ENCODE measurements at regions not wholly inside any gene's neighbourhood (a gene's known extent, or its start where the extent isn't known, plus 50 kb on each side); places are given as distances from the start of the nearest gene placed in this dataset.

GRCh38 chr13:72286421-72286820 lies 419.4 kb upstream of the DACH1 start:
- DNase-seq (ENCODE audit: low read depth, low spot score) (no peak), ATAC-seq (no peak)
- BruUV-seq (replicated peaks) = no TSS peak
- Histone ChIP-seq H3K4me1 (ENCODE audit: control insufficient read depth in 1 of 2, insufficient read depth in 2 of 2, low read length in 2 of 2) (peaks cover 0 to 13% of the 10 kb centered on the region in 2 experiments; a peak in 2 of 4 replicates), H3K27ac (ENCODE audit: low read depth, low read length) (no peak overlapping the region), H3K36me3 (ENCODE audit: control insufficient read depth in 1 of 2, insufficient read depth in 2 of 2, low read length in 2 of 2) (no peaks in the 10 kb centered on the region), H3K9ac (ENCODE audit: low read length) (no peak overlapping the region), H3K9me3 (ENCODE audit: control insufficient read depth in 1 of 2, insufficient read depth in 1 of 2, low read depth in 1 of 2, low read length in 2 of 2) (no peaks in the 10 kb centered on the region), H3K4me2 (ENCODE audit: low read length) (no peak overlapping the region), H2AFZ (ENCODE audit: low read depth, low read length, poor library complexity, severe bottlenecking) (no peak overlapping the region), H3K27me3 (ENCODE audit: insufficient read depth, low read length) (no peaks in the 10 kb centered on the region), H3K79me2 (ENCODE audit: insufficient read depth, low read length) (no peaks in the 10 kb centered on the region), H4K20me1 (ENCODE audit: insufficient read depth) (no peaks in the 10 kb centered on the region), H3K9me2 (ENCODE audit: insufficient read depth) (no peaks in the 10 kb centered on the region), H3K4me3 (replicated peaks in 1 of 2; ENCODE audit: low read depth in 1 of 2, low read length in 2 of 2) (no peak overlapping the region)
- RAD21 ChIA-PET (ENCODE audit: low non-redundant PET in 1 of 2, low total read pairs in 2 of 2, uncharacterized antibody in 2 of 2, unreplicated experiment in 2 of 2) = no interaction called here
- no peak for TF ChIP-seq FOSL1 (IDR thresholded peaks at IDR 0.05; ENCODE audit: low read depth)
- no peak for TF ChIP-seq SRF (IDR thresholded peaks at IDR 0.05; ENCODE audit: low read depth)
- TF ChIP-seq POLR2AphosphoS5 (IDR thresholded peaks at IDR 0.05; ENCODE audit: low read depth, low read length) = no peak
- TF ChIP-seq SP1 (IDR thresholded peaks at IDR 0.05; ENCODE audit: low read depth) = no peak
- no peak for TF ChIP-seq POLR2A (IDR thresholded peaks at IDR 0.05; ENCODE audit: borderline replicate concordance, extremely low read depth, insufficient read depth, insufficient read length)
- no peak for TF ChIP-seq ELF1 (IDR thresholded peaks at IDR 0.05; ENCODE audit: borderline replicate concordance, low read depth)
- no peak for TF ChIP-seq ZBTB33 (IDR thresholded peaks at IDR 0.05; ENCODE audit: extremely low read depth, insufficient replicate concordance, low read length)
- TF ChIP-seq SIN3A (IDR thresholded peaks at IDR 0.05; ENCODE audit: low read depth) = no peak
- CTCF ChIA-PET = no interaction called here
- intact Hi-C loops (cut with micrococcal nuclease) = no loop called here
- POLR2A ChIA-PET = no interaction called here

GRCh38 chr13:72284791-72285190 lies 417.8 kb upstream of the DACH1 start:
- CTCF ChIA-PET = no interaction called here
- H3K4me3 ChIP-seq (replicated peaks in 1 of 2; ENCODE audit: low read depth in 1 of 2, low read length in 2 of 2) = no peak overlapping the region
- no peak overlapping the region for H3K4me2 ChIP-seq (ENCODE audit: low read length)
- DNase-seq (ENCODE audit: low read depth, low spot score) (no peak), ATAC-seq (no peak)
- H2AFZ ChIP-seq (ENCODE audit: low read depth, low read length, poor library complexity, severe bottlenecking) = no peak overlapping the region
- H3K36me3 ChIP-seq (ENCODE audit: control insufficient read depth in 1 of 2, insufficient read depth in 2 of 2, low read length in 2 of 2) = no peaks in the 10 kb centered on the region
- H3K9ac ChIP-seq (ENCODE audit: low read length) = no peak overlapping the region
- H3K9me3 ChIP-seq (ENCODE audit: control insufficient read depth in 1 of 2, insufficient read depth in 1 of 2, low read depth in 1 of 2, low read length in 2 of 2) = no peaks in the 10 kb centered on the region
- intact Hi-C loops (cut with micrococcal nuclease) = no loop called here
- RAD21 ChIA-PET (ENCODE audit: low non-redundant PET in 1 of 2, low total read pairs in 2 of 2, uncharacterized antibody in 2 of 2, unreplicated experiment in 2 of 2) = no interaction called here
- no peaks in the 10 kb centered on the region for H4K20me1 ChIP-seq (ENCODE audit: insufficient read depth)
- no peaks in the 10 kb centered on the region for H3K4me1 ChIP-seq (ENCODE audit: control insufficient read depth in 1 of 2, insufficient read depth in 2 of 2, low read length in 2 of 2)
- H3K27me3 ChIP-seq (ENCODE audit: insufficient read depth, low read length) = no peaks in the 10 kb centered on the region
- H3K27ac ChIP-seq (ENCODE audit: low read depth, low read length) = no peak overlapping the region
- POLR2A ChIA-PET = no interaction called here
- no TSS peak for BruUV-seq (replicated peaks)
- H3K9me2 ChIP-seq (ENCODE audit: insufficient read depth) = no peaks in the 10 kb centered on the region
- H3K79me2 ChIP-seq (ENCODE audit: insufficient read depth, low read length) = no peaks in the 10 kb centered on the region
- TF ChIP-seq CTCF (IDR thresholded peaks at IDR 0.05 in 2 of 3, conservative IDR thresholded peaks at IDR 0.05 in 1 of 3; ENCODE audit: borderline replicate concordance in 1 of 3, insufficient read depth in 1 of 3, low read depth in 2 of 3, low read length in 2 of 3) (no peak), EZH2phosphoT487 (IDR thresholded peaks at IDR 0.05; ENCODE audit: borderline replicate concordance) (no peak), CEBPB (IDR thresholded peaks at IDR 0.05; ENCODE audit: low read depth) (no peak), CBX3 (IDR thresholded peaks at IDR 0.05; ENCODE audit: low read depth) (no peak), RAD21 (IDR thresholded peaks at IDR 0.05; ENCODE audit: low read depth) (no peak), REST (IDR thresholded peaks at IDR 0.05; ENCODE audit: low read depth) (no peak), SIN3A (IDR thresholded peaks at IDR 0.05; ENCODE audit: low read depth) (no peak), ZFX (IDR thresholded peaks at IDR 0.05) (no peak)
